HepG2 (cell line): ENCODE measurements at regions not wholly inside any gene's neighbourhood (a gene's known extent, or its start where the extent isn't known, plus 50 kb on each side); places are given as distances from the start of the nearest gene placed in this dataset.

Experiments used
- ATAC-seq: fragments of 200-7000 bp; cut with Tn5 transposase; 3 replicates; pipeline ENCODE4 v1.9.1; 2020; ENCODE audit warnings: mild to moderate bottlenecking, moderate library complexity
- BruUV-seq: library from RNA; stranded (reverse); fragments of 400-500 nt; replicated peaks from 2 replicates; lab custom pipeline; 2021; lab: Mats Ljungman, UMichigan
- CTCF ChIA-PET: fragments of 300-600 bp; formaldehyde crosslinking; extraction: SDS; loops from one replicate; lab custom pipeline; 2021; ENCODE audit warnings: low total read pairs, inconsistent platforms, low intra/inter-chr PET ratio; lab: Yijun Ruan, JAX
- POLR2A ChIA-PET: fragments of 350-600 bp; sonication (Branson Sonifier 250); formaldehyde crosslinking; loops from one replicate; lab custom pipeline; 2020; ENCODE audit warnings: antibody characterized with exemption, inconsistent platforms; lab: Yijun Ruan, JAX
- DNase-seq: peaks from one replicate; pipeline ENCODE4 v3.0.0-alpha.2; 2015; ENCODE audit warnings: low spot score
- FAIRE-seq: peaks from 3 replicates; lab custom pipeline; 2011; peaks lifted over from hg19 to GRCh38; lab: Jason Lieb, UNC
- H2AFZ ChIP-seq: one replicate; pipeline ENCODE4 v1.6.1; 2011; ENCODE audit warnings: low read length, inconsistent platforms
- H3K27ac ChIP-seq: fragments of 300-600 bp; 3 replicates; pipeline ENCODE4 v1.8.0; 2011; ENCODE audit warnings: mixed run types, mild to moderate bottlenecking, mixed read lengths, low read length, inconsistent platforms; ENCODE audit not compliant: insufficient read depth; ENCODE audit errors: extremely low read length
- H3K27me3 ChIP-seq, 2 experiments: fragments of 200-600 bp in 1 of 2; 2 replicates in 1 of 2; 3 replicates in 1 of 2; pipeline versions ENCODE4 v1.6.0 to v1.8.0; 2011; ENCODE audit warnings: low read length in 2 of 2, mild to moderate bottlenecking in 2 of 2, moderate library complexity in 2 of 2, inconsistent platforms in 1 of 2; ENCODE audit not compliant: insufficient read depth in 2 of 2, control insufficient read depth in 1 of 2
- H3K36me3 ChIP-seq, 2 experiments: fragments of 200-600 bp in 1 of 2; replicated peaks in 1 of 2; 2 replicates in 1 of 2; 3 replicates in 1 of 2; pipeline versions ENCODE4 v1.5.1 to v1.8.0; 2011; ENCODE audit warnings: low read length in 2 of 2, inconsistent platforms in 1 of 2; ENCODE audit not compliant: insufficient read depth in 2 of 2, control insufficient read depth in 1 of 2
- H3K4me1 ChIP-seq: 2 replicates; pipeline ENCODE4 v1.5.1; 2012; ENCODE audit warnings: low read length, inconsistent platforms; ENCODE audit not compliant: insufficient read depth
- H3K4me2 ChIP-seq: 2 replicates; pipeline ENCODE4 v1.6.0; 2011; ENCODE audit warnings: low read depth, low read length, inconsistent platforms
- H3K4me3 ChIP-seq, 3 experiments: fragments of 200-600 bp in 1 of 3; sonication (generic), shearing (Covaris generic) in 1 of 3; replicated peaks in 1 of 3; 2 replicates each; pipeline ENCODE4 v1.5.1; 2011 to 2016; ENCODE audit warnings: low read length in 3 of 3, inconsistent platforms in 2 of 3, low read depth in 2 of 3, mild to moderate bottlenecking in 2 of 3, control low read depth in 1 of 3, mixed read lengths in 1 of 3; ENCODE audit not compliant: insufficient read depth in 1 of 3
- H3K79me2 ChIP-seq: one replicate; pipeline ENCODE4 v1.6.1; 2011; ENCODE audit warnings: low read length, inconsistent platforms; ENCODE audit not compliant: insufficient read depth
- H3K9ac ChIP-seq: 2 replicates; pipeline ENCODE4 v1.6.0; 2011; ENCODE audit warnings: mild to moderate bottlenecking, low read depth, low read length, inconsistent platforms; ENCODE audit not compliant: insufficient read depth
- H3K9me3 ChIP-seq: 2 replicates; pipeline ENCODE4 v1.5.1; 2012; ENCODE audit warnings: mild to moderate bottlenecking, low read length
- H4K20me1 ChIP-seq: 2 replicates; pipeline ENCODE4 v1.6.0; 2011; ENCODE audit warnings: inconsistent platforms, mild to moderate bottlenecking, low read length, moderate library complexity; ENCODE audit not compliant: insufficient read depth
- CCDC6 ChIP-seq: sonication (generic); formaldehyde crosslinking; IDR thresholded peaks from 2 replicates; pipeline ENCODE4 v1.8.1; 2022; ENCODE audit warnings: mild to moderate bottlenecking, missing genetic modification reagents, moderate library complexity
- DR1 ChIP-seq: sonication (generic); formaldehyde crosslinking; IDR thresholded peaks from 2 replicates; pipeline ENCODE4 v1.8.0; 2021; ENCODE audit warnings: mild to moderate bottlenecking, missing genetic modification reagents, inconsistent platforms
- GLMP ChIP-seq: sonication (generic); formaldehyde crosslinking; IDR thresholded peaks from 2 replicates; pipeline ENCODE4 v1.9.0; 2021; ENCODE audit warnings: missing genetic modification reagents, mild to moderate bottlenecking, borderline replicate concordance
- MLX ChIP-seq: IDR thresholded peaks from 2 replicates; pipeline ENCODE4 v1.6.1; 2016
- NFE2L2 ChIP-seq: fragments of 150-350 bp; IDR thresholded peaks from 2 replicates; pipeline ENCODE4 v1.6.1; 2014; ENCODE audit warnings: low read length
- SETDB1 ChIP-seq: sonication (generic); formaldehyde crosslinking; IDR thresholded peaks from 2 replicates; pipeline ENCODE4 v1.5.1; 2020; ENCODE audit warnings: missing genetic modification reagents, mild to moderate bottlenecking, borderline replicate concordance
- SIN3A ChIP-seq: IDR thresholded peaks from 2 replicates; pipeline ENCODE4 v1.6.1; 2011; ENCODE audit warnings: low read depth, mild to moderate bottlenecking, control low read depth, low read length, borderline replicate concordance
- SMARCC2 ChIP-seq: fragments of 450-650 bp; IDR thresholded peaks from 2 replicates; pipeline ENCODE4 v1.6.1; 2017; ENCODE audit warnings: antibody characterized with exemption, mild to moderate bottlenecking
- SNAPC2 ChIP-seq: sonication (generic); formaldehyde crosslinking; IDR thresholded peaks from 2 replicates; pipeline ENCODE4 v1.8.1; 2022; ENCODE audit warnings: mild to moderate bottlenecking, missing genetic modification reagents
- SRF ChIP-seq: IDR thresholded peaks from 2 replicates; pipeline ENCODE4 v1.6.1; 2011; ENCODE audit warnings: mild to moderate bottlenecking, low read depth, low read length, moderate library complexity
- ZMYM3 ChIP-seq: sonication (generic); formaldehyde crosslinking; IDR thresholded peaks from 2 replicates; pipeline ENCODE4 v1.5.1; 2020; ENCODE audit warnings: mild to moderate bottlenecking, missing genetic modification reagents
- ZNF343 ChIP-seq: sonication (generic); formaldehyde crosslinking; IDR thresholded peaks from 2 replicates; pipeline ENCODE4 v1.4.0; 2020; ENCODE audit warnings: mild to moderate bottlenecking, missing genetic modification reagents
- ZNF543 ChIP-seq: sonication (generic); formaldehyde crosslinking; IDR thresholded peaks from 2 replicates; pipeline ENCODE4 v1.4.0; 2020; ENCODE audit warnings: mild to moderate bottlenecking, missing genetic modification reagents
- ZNF674 ChIP-seq: sonication (generic); formaldehyde crosslinking; IDR thresholded peaks from 2 replicates; pipeline ENCODE4 v1.5.0; 2020; ENCODE audit warnings: low read depth, mild to moderate bottlenecking, missing genetic modification reagents
- WGBS: methylation state at CpG from one replicate; pipeline ENCODE4 v1.1.6; 2017; ENCODE audit warnings: low lambda C conversion rate; 5-methylcytosine and 5-hydroxymethylcytosine counted together
- in situ Hi-C: cut with HindIII; loops from 2 replicates; pipeline ENCODE4 v1.10.0; 2017; ENCODE audit warnings: low pct_unique_long_range_greater_than_20kb; ENCODE audit not compliant: extremely low pct_ligation_motif_present
- intact Hi-C: fragments of 100-400 bp; cut with micrococcal nuclease; formaldehyde crosslinking; loops from one replicate; pipeline ENCODE4 v1.10.0; 2022; ENCODE audit not compliant: unreplicated experiment
- TF ChIP-seq, protein P1 (sequence below): sonication (generic); formaldehyde crosslinking; IDR thresholded peaks from 2 replicates; pipeline ENCODE4 v1.4.0; 2020; ENCODE audit warnings: mild to moderate bottlenecking, missing genetic modification reagents
- TF ChIP-seq, protein P2 (sequence below): sonication (generic); formaldehyde crosslinking; conservative IDR thresholded peaks from 2 replicates; pipeline ENCODE4 v1.5.0; 2020; ENCODE audit warnings: missing genetic modification reagents
- TF ChIP-seq, protein P3 (sequence below): sonication (generic); formaldehyde crosslinking; IDR thresholded peaks from 2 replicates; pipeline ENCODE4 v1.8.0; 2022; ENCODE audit warnings: mild to moderate bottlenecking, missing genetic modification reagents, moderate library complexity

DNA sequence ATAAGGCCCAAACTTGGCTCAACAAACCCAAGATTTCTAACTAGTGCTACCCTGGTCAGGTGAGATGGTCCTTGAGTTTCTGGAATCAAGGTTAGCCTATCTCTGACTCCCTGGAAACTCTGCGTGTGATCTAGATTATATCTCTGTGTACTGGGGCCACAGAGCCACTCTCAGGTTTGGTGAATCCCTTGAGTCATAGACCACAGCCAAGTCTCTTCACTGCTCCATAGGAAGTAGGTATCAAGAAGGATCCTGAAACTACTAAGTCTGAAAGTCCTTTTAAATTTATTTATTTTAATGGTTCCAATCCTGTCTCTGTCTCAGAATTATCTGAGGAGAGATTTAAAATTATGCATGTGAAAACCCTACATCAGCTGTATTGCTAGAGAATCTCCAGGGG is 99.1 kb downstream of the TUSC7 start:
- DNase-seq = no peak
- ChIA-PET CTCF (no interaction called here), POLR2A (no interaction called here)
- Histone ChIP-seq H4K20me1 (no peaks in the 10 kb centered on the region), H3K4me1 (no peaks in the 10 kb centered on the region), H3K9me3 (no peaks in the 10 kb centered on the region; the same call in 1 of the 2 replicates), H2AFZ (no peak overlapping the region), H3K27ac (no peak overlapping the region), H3K36me3 (no peaks in the 10 kb centered on the region), H3K79me2 (no peaks in the 10 kb centered on the region), H3K9ac (no peak overlapping the region), H3K4me2 (no peak overlapping the region), H3K4me3 (no peak overlapping the region), H3K27me3 (no peaks in the 10 kb centered on the region)
- in situ Hi-C loops = no loop called here
- no peak for ATAC-seq
- intact Hi-C loops = no loop called here
- FAIRE-seq = no peak
- TF ChIP-seq ZNF674 (CRISPR knock-in tag) = no peak
- TF ChIP-seq, protein P1, sequence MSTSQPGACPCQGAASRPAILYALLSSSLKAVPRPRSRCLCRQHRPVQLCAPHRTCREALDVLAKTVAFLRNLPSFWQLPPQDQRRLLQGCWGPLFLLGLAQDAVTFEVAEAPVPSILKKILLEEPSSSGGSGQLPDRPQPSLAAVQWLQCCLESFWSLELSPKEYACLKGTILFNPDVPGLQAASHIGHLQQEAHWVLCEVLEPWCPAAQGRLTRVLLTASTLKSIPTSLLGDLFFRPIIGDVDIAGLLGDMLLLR (CRISPR knock-in tag) = no peak
- no peak for TF ChIP-seq ZNF343 (CRISPR knock-in tag)
- no peak for TF ChIP-seq SETDB1 (CRISPR knock-in tag)
- no peak for TF ChIP-seq SMARCC2
- TF ChIP-seq SIN3A = no peak
- TF ChIP-seq CCDC6 (CRISPR knock-in tag) = no peak
- BruUV-seq = no TSS peak
- no CpG with 5 or more reads among the region's 1 CpG for WGBS

DNA sequence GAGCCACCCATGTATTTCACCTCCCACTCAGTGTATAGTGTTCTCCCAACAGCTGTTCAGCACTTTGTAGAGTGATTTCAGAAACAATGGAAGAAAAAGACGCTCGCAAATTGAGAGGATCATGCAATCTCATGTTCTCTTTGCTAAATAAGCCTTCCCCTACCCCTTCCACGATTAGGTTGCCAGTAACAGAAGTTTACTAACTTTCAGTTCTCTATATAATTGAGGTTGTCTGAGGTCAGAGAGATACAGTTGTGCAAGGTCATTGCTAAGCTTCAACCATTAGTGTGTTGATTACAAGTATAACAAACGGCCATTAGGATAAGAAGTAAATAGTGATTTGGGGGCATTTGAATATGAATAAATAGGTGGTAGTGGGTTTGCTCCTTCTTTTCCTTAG is 99.6 kb downstream of the TUSC7 start:
- H3K27ac ChIP-seq = no peak overlapping the region
- CTCF ChIA-PET = no interaction called here
- intact Hi-C loops = no loop called here
- no peak for TF ChIP-seq ZMYM3 (CRISPR knock-in tag)
- TF ChIP-seq, protein P2, sequence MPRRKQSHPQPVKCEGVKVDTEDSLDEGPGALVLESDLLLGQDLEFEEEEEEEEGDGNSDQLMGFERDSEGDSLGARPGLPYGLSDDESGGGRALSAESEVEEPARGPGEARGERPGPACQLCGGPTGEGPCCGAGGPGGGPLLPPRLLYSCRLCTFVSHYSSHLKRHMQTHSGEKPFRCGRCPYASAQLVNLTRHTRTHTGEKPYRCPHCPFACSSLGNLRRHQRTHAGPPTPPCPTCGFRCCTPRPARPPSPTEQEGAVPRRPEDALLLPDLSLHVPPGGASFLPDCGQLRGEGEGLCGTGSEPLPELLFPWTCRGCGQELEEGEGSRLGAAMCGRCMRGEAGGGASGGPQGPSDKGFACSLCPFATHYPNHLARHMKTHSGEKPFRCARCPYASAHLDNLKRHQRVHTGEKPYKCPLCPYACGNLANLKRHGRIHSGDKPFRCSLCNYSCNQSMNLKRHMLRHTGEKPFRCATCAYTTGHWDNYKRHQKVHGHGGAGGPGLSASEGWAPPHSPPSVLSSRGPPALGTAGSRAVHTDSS (CRISPR knock-in tag) = no peak
- TF ChIP-seq SNAPC2 (CRISPR knock-in tag) = no peak
- TF ChIP-seq, protein P3, sequence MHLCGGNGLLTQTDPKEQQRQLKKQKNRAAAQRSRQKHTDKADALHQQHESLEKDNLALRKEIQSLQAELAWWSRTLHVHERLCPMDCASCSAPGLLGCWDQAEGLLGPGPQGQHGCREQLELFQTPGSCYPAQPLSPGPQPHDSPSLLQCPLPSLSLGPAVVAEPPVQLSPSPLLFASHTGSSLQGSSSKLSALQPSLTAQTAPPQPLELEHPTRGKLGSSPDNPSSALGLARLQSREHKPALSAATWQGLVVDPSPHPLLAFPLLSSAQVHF (CRISPR knock-in tag) = no peak
- no peak for TF ChIP-seq GLMP (CRISPR knock-in tag)
- TF ChIP-seq MLX (CRISPR knock-in tag) = no peak
- no peak for TF ChIP-seq NFE2L2
- TF ChIP-seq ZNF543 = no peak
- TF ChIP-seq DR1 (CRISPR knock-in tag) = no peak
- TF ChIP-seq SRF = no peak

More for the DNA sequence above, 99.6 kb downstream of the TUSC7 start:
- 1% methylated on average over 4 of the region's 4 CpGs for WGBS
- H3K36me3 ChIP-seq = no peaks in the 10 kb centered on the region
- H3K9ac ChIP-seq = no peak overlapping the region
- H3K27me3 ChIP-seq = no peaks in the 10 kb centered on the region
- DNase-seq = no peak
- POLR2A ChIA-PET = no interaction called here
- no peak overlapping the region for H2AFZ ChIP-seq
- no peaks in the 10 kb centered on the region for H4K20me1 ChIP-seq
- BruUV-seq = no TSS peak
- in situ Hi-C loops = no loop called here
- no peak for FAIRE-seq
- H3K4me2 ChIP-seq = no peak overlapping the region
- H3K4me1 ChIP-seq = no peaks in the 10 kb centered on the region
- no peak for ATAC-seq
- no peaks in the 10 kb centered on the region for H3K79me2 ChIP-seq
- H3K9me3 ChIP-seq = no peaks in the 10 kb centered on the region; the same call in 1 of the 2 replicates
- no peak overlapping the region for H3K4me3 ChIP-seq
